Tibial nerve (tissue), 4 donors: ENCODE measurements at regions not wholly inside any gene's neighbourhood (a gene's known extent, or its start where the extent isn't known, plus 50 kb on each side); places are given as distances from the start of the nearest gene placed in this dataset.

Source experiments
- CTCF ChIP-seq, 5 experiments: fragments of 200-600 bp in 3 of 5; fragments of 450-650 bp in 2 of 5; sonication (generic) in 3 of 5; IDR thresholded peaks; one replicate each; pipeline ENCODE4 v1.5.1; 2016 to 2019; ENCODE audit warnings: antibody characterized with exemption in 5 of 5, mild to moderate bottlenecking in 3 of 5, moderate library complexity in 2 of 5
- EP300 ChIP-seq, 2 donors: sonication (generic); formaldehyde crosslinking; IDR thresholded peaks; one replicate each; pipeline ENCODE4 v1.6.1; 2017; ENCODE audit warnings: antibody characterized with exemption in 2 of 2, mild to moderate bottlenecking in 1 of 2

GRCh38 chr13:46948338-46948737, 51.5 kb upstream of the HTR2A start:
- TF ChIP-seq CTCF (IDR thresholded peaks at IDR 0.05) (no peak), EP300 (IDR thresholded peaks at IDR 0.05) (no peak)
